GM12878 (cell line): ENCODE measurements at regions not wholly inside any gene's neighbourhood (a gene's known extent, or its start where the extent isn't known, plus 50 kb on each side); places are given as distances from the start of the nearest gene placed in this dataset.

Experiments
- CTCF ChIP-seq, 3 experiments: IDR thresholded peaks in 2 of 3; conservative IDR thresholded peaks in 1 of 3; 2 replicates each; pipeline ENCODE4 v1.5.1; 2011; ENCODE audit warnings: low read depth in 3 of 3, low read length in 3 of 3, mild to moderate bottlenecking in 3 of 3, control low read depth in 2 of 3, moderate library complexity in 2 of 3, inconsistent platforms in 1 of 3, mixed read lengths in 1 of 3; ENCODE audit not compliant: control insufficient read depth in 2 of 3, insufficient read depth in 1 of 3; ENCODE audit errors: extremely low read depth in 1 of 3
- EZH2 ChIP-seq: IDR thresholded peaks from 2 replicates; pipeline ENCODE4 v1.6.1; 2012; ENCODE audit warnings: low read depth, mild to moderate bottlenecking, control low read depth, inconsistent platforms, low read length, borderline replicate concordance; ENCODE audit not compliant: control insufficient read depth
- FOXM1 ChIP-seq: IDR thresholded peaks from 2 replicates; pipeline ENCODE4 v1.6.1; 2012; ENCODE audit warnings: low read depth, mild to moderate bottlenecking, inconsistent platforms, low read length, moderate library complexity
- POLR2AphosphoS5 ChIP-seq: IDR thresholded peaks from 2 replicates; pipeline ENCODE4 v1.6.1; 2011; ENCODE audit warnings: mild to moderate bottlenecking, low read length, inconsistent platforms
- SIX5 ChIP-seq: IDR thresholded peaks from 2 replicates; pipeline ENCODE4 v1.6.1; 2011; ENCODE audit warnings: mild to moderate bottlenecking, low read depth, low read length, moderate library complexity; ENCODE audit not compliant: severe bottlenecking
- SUZ12 ChIP-seq: fragments of 200-600 bp; sonication (generic); IDR thresholded peaks from one replicate; pipeline ENCODE4 v1.6.1; 2018; ENCODE audit warnings: antibody characterized with exemption, mild to moderate bottlenecking; ENCODE audit not compliant: unreplicated experiment

GRCh38 chr18:25672490-25672889, 320.5 kb upstream of the ZNF521 start:
- TF ChIP-seq SIX5, result no peak
- TF ChIP-seq POLR2AphosphoS5, result no peak
- TF ChIP-seq EZH2, result no peak
- TF ChIP-seq SUZ12, result no peak
- peak in 2 of 3 experiments; percentile 8 to 26; a peak in 2 of 6 replicates for TF ChIP-seq CTCF (IDR thresholded peaks at IDR 0.05 in 2 of 3, conservative IDR thresholded peaks at IDR 0.05 in 1 of 3; ENCODE audit: control insufficient read depth in 2 of 3, extremely low read depth in 1 of 3, insufficient read depth in 1 of 3, low read depth in 3 of 3, low read length in 3 of 3)
- TF ChIP-seq FOXM1, result no peak
